ENCODE measurements at regions not wholly inside any gene's neighbourhood (a gene's known extent, or its start where the extent isn't known, plus 50 kb on each side); places are given as distances from the start of the nearest gene placed in this dataset.

- TF ChIP-seq RBM34 (IDR thresholded peaks at IDR 0.05; ENCODE audit: borderline replicate concordance, insufficient read depth, low read length) (no peak), TFAP4 (CRISPR knock-in tag; IDR thresholded peaks at IDR 0.05; ENCODE audit: borderline replicate concordance) (no peak)
These were observed 332.3 kb upstream of the SATB1 start (continued) for GRCh38 chr3:18757476-18757875.

- intact Hi-C loops (cut with micrococcal nuclease) (loop anchor here (10.0 kb wide), 1 partner anchor 858 kb away; no protein-coding TSS in a partner anchor), in situ Hi-C loops (cut with MboI) (no loop called here)
- Histone ChIP-seq H4K20me1 (replicated peaks; ENCODE audit: control insufficient read depth, insufficient read depth, low read length) (no peaks in the 10 kb centered on the region), H2AFZ (ENCODE audit: low read depth, low read length) (no peak overlapping the region), H3K27me3 (ENCODE audit: control insufficient read depth in 2 of 2, insufficient read depth in 2 of 2, low read length in 2 of 2) (no peaks in the 10 kb centered on the region), H3K9ac (ENCODE audit: insufficient read depth in 1 of 2, low read depth in 2 of 2, low read length in 2 of 2) (no peak overlapping the region), H3K4me2 (ENCODE audit: insufficient read depth, low read length) (no peak overlapping the region), H3K27ac (ENCODE audit: extremely low read depth, low read depth, low read length) (no peak overlapping the region), H3K36me3 (ENCODE audit: control insufficient read depth, insufficient read depth, low read length) (no peaks in the 10 kb centered on the region), H3K9me1 (ENCODE audit: control insufficient read depth, insufficient read depth, low read length) (no peaks in the 10 kb centered on the region), H3K79me2 (ENCODE audit: control insufficient read depth, insufficient read depth, low read length) (no peaks in the 10 kb centered on the region), H3K4me1 (replicated peaks in 1 of 2; ENCODE audit: control insufficient read depth in 2 of 2, insufficient read depth in 2 of 2, low read length in 2 of 2) (no peaks in the 10 kb centered on the region), H3K4me3 (no peak overlapping the region), H3K9me3 (replicated peaks; ENCODE audit: control insufficient read depth, insufficient read depth, low read depth, low read length) (peaks cover 2% of the 10 kb centered on the region; the same call in 1 of the 2 replicates)
- BruUV-seq (replicated peaks), result no TSS peak
- WGBS (ENCODE audit: insufficient coverage, low coverage, missing lambda C conversion rate), result 1% methylated on average over 4 of the region's 4 CpGs
- POLR2A ChIA-PET, result interaction anchor here (0.6 kb wide), 1 partner anchor 49 kb away, joined by 3 read pairs; no protein-coding TSS in a partner anchor
- FAIRE-seq, result no peak
- DNase-seq (ENCODE audit: extremely low read depth in 1 of 4, low spot score in 3 of 4), result no peak
- ATAC-seq, result no peak
- TF ChIP-seq STAT6 (CRISPR knock-in tag; IDR thresholded peaks at IDR 0.05) (no peak), ZNF639 (CRISPR knock-in tag; conservative IDR thresholded peaks at IDR 0.05 in 1 of 2, IDR thresholded peaks at IDR 0.05 in 1 of 2) (no peak), HDAC1 (IDR thresholded peaks at IDR 0.05) (no peak), ZNF316 (IDR thresholded peaks at IDR 0.05) (no peak), ZBTB17 (CRISPR knock-in tag; IDR thresholded peaks at IDR 0.05) (no peak), ZNF134 (CRISPR knock-in tag; conservative IDR thresholded peaks at IDR 0.05) (no peak), SOX6 (IDR thresholded peaks at IDR 0.05) (no peak), SP1 (CRISPR knock-in tag; IDR thresholded peaks at IDR 0.05) (no peak), TEAD1 (CRISPR knock-in tag; IDR thresholded peaks at IDR 0.05) (no peak), TAF9B (IDR thresholded peaks at IDR 0.05; ENCODE audit: partially characterized antibody) (no peak), RAD51 (IDR thresholded peaks at IDR 0.05; ENCODE audit: borderline replicate concordance, low read depth) (no peak), SMARCA4 (IDR thresholded peaks at IDR 0.05) (no peak), RAD21 (CRISPR knock-in tag; conservative IDR thresholded peaks at IDR 0.05 in 1 of 2, IDR thresholded peaks at IDR 0.05 in 1 of 2) (no peak)
- CTCF ChIA-PET (ENCODE audit: low intra/inter-chr PET ratio), result no interaction called here
These were observed 327.3 kb upstream of the SATB1 start for GRCh38 chr3:18752273-18752934.

Data from K562 (cell line).